Esophagus (tissue), 2 donors: ENCODE measurements at regions not wholly inside any gene's neighbourhood (a gene's known extent, or its start where the extent isn't known, plus 50 kb on each side); places are given as distances from the start of the nearest gene placed in this dataset.

Source experiments
- H3K27ac ChIP-seq, 2 donors: one replicate each; pipeline ENCODE4 v1.5.1; 2013; ENCODE audit warnings: low read depth in 2 of 2, mild to moderate bottlenecking in 2 of 2, inconsistent platforms in 1 of 2, low read length in 1 of 2, moderate library complexity in 1 of 2
- H3K27me3 ChIP-seq, 2 donors: one replicate each; pipeline ENCODE4 v1.6.1; 2013; ENCODE audit warnings: low read length in 2 of 2, control low read depth in 1 of 2, mild to moderate bottlenecking in 1 of 2; ENCODE audit not compliant: insufficient read depth in 2 of 2, control insufficient read depth in 1 of 2
- H3K36me3 ChIP-seq, 2 donors: one replicate each; pipeline ENCODE4 v1.6.1; 2013; ENCODE audit warnings: low read length in 1 of 2; ENCODE audit not compliant: control insufficient read depth in 2 of 2, insufficient read depth in 2 of 2
- H3K4me1 ChIP-seq, 2 donors: one replicate each; pipeline ENCODE4 v1.6.1; 2013; ENCODE audit warnings: low read length in 1 of 2; ENCODE audit not compliant: control insufficient read depth in 2 of 2, insufficient read depth in 2 of 2
- H3K4me3 ChIP-seq, 2 donors: one replicate each; pipeline ENCODE4 v1.5.1; 2013; ENCODE audit warnings: low read length in 2 of 2, mild to moderate bottlenecking in 2 of 2, low read depth in 1 of 2, moderate library complexity in 1 of 2
- H3K9me3 ChIP-seq, 2 donors: one replicate each; pipeline ENCODE4 v1.6.1; 2013; ENCODE audit warnings: mild to moderate bottlenecking in 2 of 2, low read depth in 1 of 2, low read length in 1 of 2, moderate library complexity in 1 of 2; ENCODE audit not compliant: control insufficient read depth in 2 of 2, insufficient read depth in 1 of 2
- WGBS, 2 donors: extraction: QIAGEN DNeasy Blood & Tissue Kit; methylation state at CpG; one replicate each; pipeline ENCODE4 v1.1.7; 2013; 5-methylcytosine and 5-hydroxymethylcytosine counted together
- donor health status: healthy with polysubstance abuse.
- donor health status: Bipolar disorder and iron deficiency.

DNA sequence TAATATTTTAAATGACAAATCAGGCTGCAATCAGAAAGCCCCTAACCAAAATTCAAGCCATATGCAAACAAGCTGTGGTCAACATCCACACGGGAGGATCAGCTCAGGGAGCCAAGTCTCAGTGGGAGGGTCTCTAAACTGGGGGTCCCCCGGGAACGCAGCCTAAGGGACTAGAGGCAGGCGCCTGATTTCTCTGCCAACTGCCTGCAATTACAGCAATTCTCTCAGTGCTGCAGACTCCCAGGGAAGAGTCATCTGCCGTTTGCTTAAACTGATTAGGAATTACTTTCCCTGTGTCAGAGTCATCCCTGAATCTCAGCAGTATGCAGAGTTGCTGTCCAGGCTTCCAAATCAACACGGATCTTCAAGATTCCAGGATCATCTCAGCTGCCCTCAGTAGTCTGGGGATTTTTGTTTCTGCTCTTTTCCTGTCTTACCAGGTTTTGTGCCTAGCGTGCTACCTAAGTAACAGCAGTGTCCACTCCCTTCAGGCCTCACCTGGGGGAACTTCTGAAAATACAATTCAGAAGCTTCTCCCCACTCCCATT, 247.8 kb downstream of the RRAGC start:
- H3K4me1 ChIP-seq: no peaks in the 10 kb centered on the region
- no peaks in the 10 kb centered on the region for H3K27me3 ChIP-seq
- no peak overlapping the region for H3K4me3 ChIP-seq
- H3K36me3 ChIP-seq: no peaks in the 10 kb centered on the region
- 44 to 56% methylated on average over 7 of the region's 7 CpGs for WGBS, 2 donors
- no peaks in the 10 kb centered on the region for H3K9me3 ChIP-seq
- no peak overlapping the region for H3K27ac ChIP-seq

DNA sequence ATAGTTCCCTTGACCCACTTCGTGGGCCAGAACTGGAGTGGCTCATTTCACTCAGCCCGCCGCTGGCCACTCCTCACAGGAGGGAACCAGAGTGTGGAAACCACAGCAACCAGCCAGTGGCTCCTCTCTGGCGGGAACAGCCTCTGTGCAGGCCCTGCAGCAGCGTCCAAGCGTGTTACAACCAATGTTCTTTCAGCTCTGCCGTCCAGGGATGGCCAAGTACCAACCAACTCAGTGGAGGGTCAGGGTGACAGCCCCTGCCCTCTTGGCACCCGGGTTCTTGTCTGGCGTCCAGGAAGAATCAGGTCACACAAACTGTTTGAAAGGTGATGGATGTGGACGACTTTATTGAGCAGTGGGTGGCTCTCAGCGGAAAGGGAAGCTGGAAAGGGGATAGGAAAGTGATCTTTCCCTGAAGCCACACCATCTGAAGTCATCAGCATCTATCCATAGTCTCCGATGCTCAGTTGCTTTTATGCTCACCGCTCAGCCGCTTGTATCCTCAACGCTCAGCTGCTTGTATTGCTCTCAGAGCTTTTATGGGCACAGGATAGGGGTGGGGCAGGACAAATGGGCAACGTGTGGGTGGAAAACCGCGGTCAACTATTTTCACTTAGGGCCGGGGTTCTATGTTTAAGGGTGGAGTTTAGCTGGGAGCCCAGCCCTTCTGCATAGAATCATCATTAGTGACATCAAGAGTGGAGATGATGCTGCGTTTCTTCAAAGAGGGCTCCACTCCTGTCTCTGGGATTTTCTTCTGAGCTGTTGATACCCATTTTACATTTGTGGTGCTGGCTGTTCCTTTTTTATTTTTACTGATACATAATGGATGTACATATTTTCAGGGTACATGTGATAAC, 250.2 kb downstream of the RRAGC start:
- Histone ChIP-seq H3K27me3 (no peaks in the 10 kb centered on the region), H3K4me1 (no peaks in the 10 kb centered on the region), H3K36me3 (no peaks in the 10 kb centered on the region), H3K9me3 (no peaks in the 10 kb centered on the region), H3K4me3 (no peak overlapping the region), H3K27ac (no peak overlapping the region)
- WGBS, 2 donors: 81 to 86% methylated on average over 20 of the region's 20 CpGs

DNA sequence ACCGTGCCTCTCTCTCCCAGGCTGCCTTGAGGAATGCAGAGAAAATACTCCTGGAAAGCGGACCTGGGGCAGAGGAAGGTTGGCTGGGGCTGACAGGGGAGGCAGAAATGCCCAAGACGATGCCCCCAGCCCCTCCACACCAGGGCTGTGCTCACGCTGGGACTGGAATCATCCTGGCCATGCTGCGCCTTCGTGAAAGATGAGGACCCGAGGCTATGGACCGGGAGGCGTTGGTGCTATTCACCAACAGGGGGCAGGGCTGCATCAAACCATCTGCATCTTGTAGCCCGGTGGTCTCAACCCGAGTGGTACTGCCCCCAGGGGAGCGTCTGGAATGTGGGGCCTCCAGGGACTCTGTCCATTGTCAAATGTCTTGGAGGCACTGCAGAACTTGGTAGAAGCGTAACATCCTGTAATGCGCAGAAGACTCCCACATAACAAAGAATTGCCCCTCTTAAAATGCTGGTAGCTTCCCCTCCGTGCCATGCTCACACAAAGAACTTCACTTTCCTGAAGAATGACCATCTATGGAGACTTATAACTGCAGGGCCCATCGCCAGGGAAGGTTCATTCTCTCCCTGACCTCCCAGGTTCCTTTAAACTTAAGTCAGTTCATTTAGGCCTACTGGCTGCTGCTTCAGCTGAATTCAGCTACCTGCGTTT, 251.2 kb downstream of the RRAGC start:
- no peaks in the 10 kb centered on the region for H3K36me3 ChIP-seq
- H3K4me1 ChIP-seq: no peaks in the 10 kb centered on the region
- H3K27ac ChIP-seq: no peak overlapping the region
- H3K27me3 ChIP-seq: no peaks in the 10 kb centered on the region
- 48 to 56% methylated on average over 17 of the region's 17 CpGs for WGBS, 2 donors
- H3K9me3 ChIP-seq: no peaks in the 10 kb centered on the region
- H3K4me3 ChIP-seq: no peak overlapping the region

DNA sequence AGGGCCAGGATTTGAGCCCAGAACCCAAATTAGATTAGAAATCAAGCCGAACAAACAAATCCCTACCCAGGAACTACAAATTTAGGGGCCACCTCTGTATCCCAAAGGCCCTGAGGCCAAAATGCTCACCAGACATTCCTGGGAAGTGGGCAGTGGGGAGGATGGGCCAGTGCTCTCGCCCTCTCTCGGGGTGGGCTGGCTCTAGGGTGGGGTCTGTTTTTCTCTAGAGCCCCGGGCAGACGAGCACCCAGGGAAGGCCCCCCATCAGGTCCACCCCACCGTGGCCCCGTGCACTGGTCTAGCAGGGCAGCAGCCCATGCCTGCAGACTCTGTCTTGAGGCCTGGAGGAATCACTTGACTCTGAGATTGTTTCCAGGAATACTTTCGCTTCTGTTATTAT, 252.0 kb downstream of the RRAGC start:
- H3K4me1 ChIP-seq: no peaks in the 10 kb centered on the region
- WGBS, 2 donors: 72 to 88% methylated on average over 8 of the region's 8 CpGs

DNA sequence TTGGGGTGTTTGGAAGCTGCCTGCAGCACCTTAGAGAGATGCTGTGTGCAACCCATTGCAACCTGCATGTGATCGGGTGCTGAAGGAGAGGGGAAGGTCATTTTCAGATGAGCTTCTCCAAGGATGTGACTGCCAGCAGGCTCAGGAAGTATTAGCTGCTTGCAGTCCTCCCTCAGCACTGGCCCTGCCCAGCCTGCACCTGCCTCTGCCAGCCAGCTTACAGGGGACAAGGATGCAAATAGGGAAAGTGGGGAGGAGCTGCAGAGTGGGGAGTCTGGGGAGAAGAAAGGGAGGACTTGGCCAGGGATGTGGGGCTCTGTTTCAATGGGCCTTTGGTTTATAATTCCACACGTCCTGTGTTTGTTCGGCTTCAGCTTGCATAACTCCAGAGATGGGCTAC, 254.5 kb downstream of the RRAGC start:
- WGBS, 2 donors: 72 to 80% methylated on average over 3 of the region's 3 CpGs
- no peaks in the 10 kb centered on the region for H3K36me3 ChIP-seq
- no peaks in the 10 kb centered on the region for H3K27me3 ChIP-seq
- H3K4me3 ChIP-seq: no peak overlapping the region
- H3K27ac ChIP-seq: no peak overlapping the region
- H3K9me3 ChIP-seq: no peaks in the 10 kb centered on the region
- H3K4me1 ChIP-seq: no peaks in the 10 kb centered on the region

More for the DNA sequence above, 252.0 kb downstream of the RRAGC start:
- Histone ChIP-seq H3K4me3 (no peak overlapping the region), H3K27me3 (no peaks in the 10 kb centered on the region), H3K9me3 (no peaks in the 10 kb centered on the region), H3K27ac (no peak overlapping the region), H3K36me3 (no peaks in the 10 kb centered on the region)

DNA sequence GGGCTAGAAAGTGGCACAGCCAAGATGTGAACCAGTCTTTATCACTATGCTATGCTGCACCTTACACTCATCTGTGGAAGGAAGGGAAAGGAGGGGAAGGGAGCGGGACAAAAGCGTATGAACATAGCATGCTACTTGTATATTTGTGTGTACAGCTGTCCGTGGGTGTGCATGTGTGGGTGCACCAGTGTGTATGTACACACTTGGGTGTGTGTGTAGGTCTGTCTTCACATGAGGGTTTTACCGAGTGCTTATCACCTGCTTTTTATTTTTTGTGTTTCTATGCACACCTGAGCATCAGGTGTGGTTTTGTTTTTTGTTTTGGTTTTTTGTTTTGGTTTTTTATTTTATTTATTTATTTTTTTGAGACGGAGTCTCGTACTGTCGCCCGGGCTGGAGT, 255.7 kb downstream of the RRAGC start:
- H3K4me1 ChIP-seq: no peaks in the 10 kb centered on the region

DNA sequence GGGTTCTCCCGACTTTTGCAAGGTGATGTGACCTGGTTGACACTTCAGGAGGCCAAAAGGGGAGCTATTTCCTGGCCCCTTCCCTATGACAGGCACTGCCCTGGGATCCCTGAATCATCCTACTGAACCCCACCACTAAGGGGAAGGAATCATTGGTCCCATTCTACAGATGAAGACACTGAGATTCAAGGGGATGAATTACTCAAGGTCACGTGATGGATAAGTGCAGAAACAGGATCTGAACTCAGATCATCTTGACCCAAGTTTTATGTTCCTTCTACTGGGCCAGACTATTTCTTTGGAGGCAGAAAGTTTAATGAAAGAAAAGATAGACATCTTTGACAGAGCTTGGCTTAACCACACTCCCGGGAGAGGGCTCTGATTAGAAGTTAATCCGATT, 258.7 kb downstream of the RRAGC start:
- Histone ChIP-seq H3K27ac (no peak overlapping the region), H3K36me3 (no peaks in the 10 kb centered on the region), H3K4me3 (no peak overlapping the region), H3K4me1 (no peaks in the 10 kb centered on the region), H3K27me3 (no peaks in the 10 kb centered on the region), H3K9me3 (no peaks in the 10 kb centered on the region)
- 69 to 75% methylated on average over 4 of the region's 4 CpGs for WGBS, 2 donors

More for the DNA sequence above, 255.7 kb downstream of the RRAGC start:
- H3K27me3 ChIP-seq: no peaks in the 10 kb centered on the region
- H3K36me3 ChIP-seq: no peaks in the 10 kb centered on the region
- no peaks in the 10 kb centered on the region for H3K9me3 ChIP-seq
- 88 to 89% methylated on average over 8 of the region's 8 CpGs for WGBS, 2 donors
- H3K4me3 ChIP-seq: no peak overlapping the region
- no peak overlapping the region for H3K27ac ChIP-seq

DNA sequence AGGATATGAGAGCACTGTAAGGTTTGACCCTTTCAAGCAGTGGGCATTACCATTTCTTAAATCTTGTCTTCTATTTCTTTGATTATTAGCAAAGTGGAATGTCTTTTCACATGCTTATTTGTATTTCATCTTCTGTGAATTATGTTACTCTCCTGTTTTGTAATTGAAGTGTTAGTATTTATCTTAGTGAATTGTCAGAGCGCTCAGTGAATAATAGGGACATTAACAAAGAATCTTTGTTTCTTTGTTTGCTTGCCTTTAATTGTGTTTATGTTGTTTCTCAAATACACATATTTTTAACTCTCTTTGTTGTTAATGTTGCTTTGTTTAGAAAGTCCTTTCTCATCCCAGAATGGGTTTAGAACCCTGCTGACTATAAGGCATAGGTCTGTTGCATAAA, 259.3 kb downstream of the RRAGC start:
- Histone ChIP-seq H3K27me3 (no peaks in the 10 kb centered on the region), H3K4me1 (no peaks in the 10 kb centered on the region), H3K4me3 (no peak overlapping the region), H3K9me3 (no peaks in the 10 kb centered on the region), H3K36me3 (no peaks in the 10 kb centered on the region), H3K27ac (no peak overlapping the region)
- 78 to 93% methylated on average over 1 of the region's 1 CpG for WGBS, 2 donors

DNA sequence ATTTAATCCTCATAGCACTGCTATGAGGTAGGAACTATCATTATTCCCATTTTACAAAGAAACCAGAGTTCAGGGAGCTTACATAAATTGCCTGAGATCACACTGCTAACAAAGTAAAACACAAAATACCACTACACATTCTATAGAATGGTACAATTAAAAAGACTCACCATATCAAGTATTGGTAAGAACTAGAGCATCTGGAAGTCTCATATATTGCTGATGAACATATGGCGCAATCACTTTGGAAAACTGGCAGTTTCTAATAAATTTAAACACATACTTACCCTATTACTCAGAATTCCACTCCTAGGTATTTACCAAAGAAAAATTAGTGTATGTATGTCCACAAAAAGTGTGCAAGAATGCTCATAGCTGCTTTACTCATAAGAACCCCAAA, 261.5 kb downstream of the RRAGC start:
- H3K9me3 ChIP-seq: peaks cover 0 to 5% of the 10 kb centered on the region in 2 donors
- H3K27ac ChIP-seq: no peak overlapping the region
- H3K27me3 ChIP-seq: peaks cover 0 to 4% of the 10 kb centered on the region in 2 donors
- no peaks in the 10 kb centered on the region for H3K36me3 ChIP-seq
- 97 to 100% methylated on average over 1 of the region's 1 CpG for WGBS, 2 donors
- H3K4me3 ChIP-seq: no peak overlapping the region
- H3K4me1 ChIP-seq: no peaks in the 10 kb centered on the region
